IMR-90 (cell line): ENCODE measurements at regions not wholly inside any gene's neighbourhood (a gene's known extent, or its start where the extent isn't known, plus 50 kb on each side); places are given as distances from the start of the nearest gene placed in this dataset.

Experiments
- ATAC-seq: fragments of 200-7000 bp; cut with Tn5 transposase; 2 replicates; pipeline ENCODE4 v1.9.1; 2020; ENCODE audit warnings: low read depth, mild to moderate bottlenecking, moderate library complexity
- BruUV-seq: library from RNA; stranded (reverse); fragments of 400-500 nt; replicated peaks from 2 replicates; lab custom pipeline; 2021; lab: Mats Ljungman, UMichigan
- CTCF ChIA-PET: fragments of 300-600 bp; formaldehyde crosslinking; extraction: SDS; loops from one replicate; lab custom pipeline; 2021; ENCODE audit warnings: antibody characterized with exemption; lab: Yijun Ruan, JAX
- POLR2A ChIA-PET: fragments of 300-600 bp; sonication (Branson Sonifier 250); formaldehyde crosslinking; loops from one replicate; lab custom pipeline; 2022; ENCODE audit warnings: antibody characterized with exemption; ENCODE audit not compliant: unreplicated experiment; lab: Charles Lee
- DNase-seq: peaks from one replicate; pipeline ENCODE4 v3.0.0; 2013
- H2AFZ ChIP-seq: replicated peaks from 2 replicates; pipeline ENCODE3; 2013; ENCODE audit warnings: low read length, mild to moderate bottlenecking; ENCODE audit not compliant: poor library complexity
- H2AK5ac ChIP-seq: 2 replicates; pipeline ENCODE4 v1.6.1; 2013; ENCODE audit warnings: low read depth, low read length, inconsistent platforms
- H2AK9ac ChIP-seq: replicated peaks from 2 replicates; pipeline ENCODE3; 2013; ENCODE audit warnings: mild to moderate bottlenecking, low read depth, low read length, moderate library complexity; ENCODE audit not compliant: poor library complexity
- H2BK120ac ChIP-seq: 2 replicates; pipeline ENCODE4 v1.6.1; 2013; ENCODE audit warnings: low read depth, low read length, inconsistent platforms
- H2BK15ac ChIP-seq: 3 replicates; pipeline ENCODE4 v1.6.1; 2013; ENCODE audit warnings: low read depth, low read length, inconsistent platforms
- H2BK20ac ChIP-seq: 2 replicates; pipeline ENCODE4 v1.6.1; 2013; ENCODE audit warnings: low read depth, mild to moderate bottlenecking, inconsistent platforms, low read length, moderate library complexity
- H2BK5ac ChIP-seq: 2 replicates; pipeline ENCODE4 v1.6.1; 2013; ENCODE audit warnings: mild to moderate bottlenecking, low read depth, low read length, inconsistent platforms; ENCODE audit not compliant: poor library complexity, severe bottlenecking
- H3K14ac ChIP-seq: replicated peaks from 2 replicates; pipeline ENCODE4 v1.6.1; 2013; ENCODE audit warnings: low read depth, low read length, inconsistent platforms
- H3K18ac ChIP-seq: 2 replicates; pipeline ENCODE4 v1.6.1; 2013; ENCODE audit warnings: low read depth, low read length, control low read depth
- H3K23ac ChIP-seq: 2 replicates; pipeline ENCODE4 v1.6.1; 2013; ENCODE audit warnings: low read depth, low read length, inconsistent platforms
- H3K27ac ChIP-seq: 2 replicates; pipeline ENCODE4 v1.5.1; 2013; ENCODE audit warnings: mild to moderate bottlenecking, control low read depth, low read length; ENCODE audit not compliant: insufficient read depth
- H3K27me3 ChIP-seq: 2 replicates; pipeline ENCODE4 v1.6.1; 2013; ENCODE audit warnings: low read length; ENCODE audit not compliant: control insufficient read depth, insufficient read depth
- H3K36me3 ChIP-seq: 2 replicates; pipeline ENCODE4 v1.6.1; 2013; ENCODE audit warnings: low read length, mixed read lengths; ENCODE audit not compliant: control insufficient read depth, insufficient read depth
- H3K4ac ChIP-seq: 2 replicates; pipeline ENCODE4 v1.6.1; 2013; ENCODE audit warnings: low read depth, low read length, inconsistent platforms
- H3K4me1 ChIP-seq: 2 replicates; pipeline ENCODE4 v1.6.1; 2013; ENCODE audit warnings: low read length, mixed read lengths; ENCODE audit not compliant: control insufficient read depth, insufficient read depth
- H3K4me2 ChIP-seq: 2 replicates; pipeline ENCODE4 v1.6.1; 2013; ENCODE audit warnings: low read depth, mild to moderate bottlenecking, control low read depth, low read length, moderate library complexity
- H3K4me3 ChIP-seq: 2 replicates; pipeline ENCODE4 v1.5.1; 2013; ENCODE audit warnings: low read depth, mild to moderate bottlenecking, control low read depth, low read length, moderate library complexity; ENCODE audit not compliant: insufficient read depth
- H3K56ac ChIP-seq: 2 replicates; pipeline ENCODE4 v1.6.1; 2013; ENCODE audit warnings: low read length, inconsistent platforms; ENCODE audit not compliant: insufficient read depth; ENCODE audit errors: extremely low read depth
- H3K79me1 ChIP-seq, 2 experiments: 2 replicates each; pipeline ENCODE4 v1.6.1; 2013; ENCODE audit warnings: low read length in 2 of 2, inconsistent platforms in 1 of 2, low read depth in 1 of 2
- H3K9ac ChIP-seq: 2 replicates; pipeline ENCODE4 v1.6.1; 2013; ENCODE audit warnings: low read depth, low read length, control low read depth
- H3K9me1 ChIP-seq: 2 replicates; pipeline ENCODE4 v1.6.1; 2013; ENCODE audit warnings: low read length, inconsistent platforms; ENCODE audit not compliant: insufficient read depth
- H3K9me3 ChIP-seq: 2 replicates; pipeline ENCODE4 v1.6.1; 2013; ENCODE audit warnings: low read length; ENCODE audit not compliant: control insufficient read depth, insufficient read depth
- H4K20me1 ChIP-seq: 2 replicates; pipeline ENCODE4 v1.6.1; 2013; ENCODE audit warnings: low read length, inconsistent platforms; ENCODE audit not compliant: insufficient read depth
- H4K5ac ChIP-seq: 2 replicates; pipeline ENCODE4 v1.6.1; 2013; ENCODE audit warnings: mild to moderate bottlenecking, low read depth, low read length, control low read depth
- H4K8ac ChIP-seq, 2 experiments: 2 replicates each; pipeline ENCODE4 v1.6.1; 2013; ENCODE audit warnings: low read depth in 2 of 2, low read length in 2 of 2, control low read depth in 1 of 2, inconsistent platforms in 1 of 2
- H4K91ac ChIP-seq: 2 replicates; pipeline ENCODE4 v1.6.1; 2013; ENCODE audit warnings: low read depth, low read length, inconsistent platforms; ENCODE audit not compliant: insufficient read depth
- BHLHE40 ChIP-seq: fragments of 150-350 bp; IDR thresholded peaks from 2 replicates; pipeline ENCODE4 v1.6.1; 2016; ENCODE audit warnings: mild to moderate bottlenecking, low read depth, low read length
- CEBPB ChIP-seq: IDR thresholded peaks from 2 replicates; pipeline ENCODE4 v1.6.1; 2012; ENCODE audit warnings: low read depth, low read length, improper control_type of control experiment
- CHD1 ChIP-seq: IDR thresholded peaks from 2 replicates; pipeline ENCODE4 v1.6.1; 2012; ENCODE audit warnings: low read depth, low read length, improper control_type of control experiment
- FOS ChIP-seq: fragments of 150-350 bp; IDR thresholded peaks from 2 replicates; pipeline ENCODE4 v1.6.1; 2016; ENCODE audit warnings: low read depth, low read length
- MAFK ChIP-seq: IDR thresholded peaks from 2 replicates; pipeline ENCODE4 v1.6.1; 2012; ENCODE audit warnings: low read depth, low read length, improper control_type of control experiment
- MAZ ChIP-seq: IDR thresholded peaks from 2 replicates; pipeline ENCODE4 v1.6.1; 2012; ENCODE audit warnings: low read depth, mild to moderate bottlenecking, low read length, improper control_type of control experiment, moderate library complexity, borderline replicate concordance
- MXI1 ChIP-seq: IDR thresholded peaks from 2 replicates; pipeline ENCODE4 v1.6.1; 2012; ENCODE audit warnings: low read depth, mild to moderate bottlenecking, low read length, moderate library complexity, borderline replicate concordance
- NFE2L2 ChIP-seq: fragments of 150-350 bp; IDR thresholded peaks from 2 replicates; pipeline ENCODE4 v1.6.1; 2016; ENCODE audit warnings: low read depth, mild to moderate bottlenecking, low read length
- POLR2A ChIP-seq: IDR thresholded peaks from 2 replicates; pipeline ENCODE4 v1.6.1; 2012; ENCODE audit warnings: mild to moderate bottlenecking, low read depth, low read length
- RAD21 ChIP-seq: IDR thresholded peaks from 2 replicates; pipeline ENCODE4 v1.6.1; 2012; ENCODE audit warnings: low read length, improper control_type of control experiment
- RCOR1 ChIP-seq: IDR thresholded peaks from 2 replicates; pipeline ENCODE4 v1.6.1; 2012; ENCODE audit warnings: mild to moderate bottlenecking, low read length, improper control_type of control experiment; ENCODE audit not compliant: insufficient replicate concordance
- RFX5 ChIP-seq: IDR thresholded peaks from 2 replicates; pipeline ENCODE4 v1.8.0; 2012; ENCODE audit warnings: low read depth, mild to moderate bottlenecking, low read length, moderate library complexity
- SMC3 ChIP-seq: fragments of 150-350 bp; IDR thresholded peaks from 2 replicates; pipeline ENCODE4 v1.6.1; 2016; ENCODE audit warnings: low read depth, mild to moderate bottlenecking, antibody characterized with exemption, low read length, moderate library complexity
- WGBS, 2 experiments: methylation state at CpG; one replicate each; pipeline versions ENCODE4 v1.1.5 to v1.1.7; 2013; ENCODE audit warnings: missing lambda C conversion rate in 2 of 2; ENCODE audit not compliant: insufficient read length in 1 of 2; ENCODE audit errors: extremely low coverage in 2 of 2; 5-methylcytosine and 5-hydroxymethylcytosine counted together
- dilution Hi-C: fragments of 300-500 bp; cut with HindIII; formaldehyde crosslinking; loops from one replicate; pipeline ENCODE4 v1.14.3; 2018; ENCODE audit warnings: low sequenced_read_pairs; ENCODE audit not compliant: unreplicated experiment
- in situ Hi-C: fragments of 300-500 bp; cut with MboI; formaldehyde crosslinking; loops from 3 replicates; pipeline ENCODE4 v1.14.3; 2019; ENCODE audit warnings: low sequenced_read_pairs, inconsistent platforms, mixed read lengths
- intact Hi-C: fragments of 100-400 bp; cut with micrococcal nuclease; formaldehyde crosslinking; loops from 2 replicates; pipeline ENCODE4 v1.10.0; 2022
- TF ChIP-seq, protein P1 (sequence below): fragments of 150-350 bp; IDR thresholded peaks from 2 replicates; pipeline ENCODE4 v1.6.1; 2016; ENCODE audit warnings: low read depth, mild to moderate bottlenecking, low read length, moderate library complexity, borderline replicate concordance
- TF ChIP-seq, protein P2 (sequence below): conservative IDR thresholded peaks from 2 replicates; pipeline ENCODE4 v1.5.1; 2012; ENCODE audit warnings: mild to moderate bottlenecking, low read depth, low read length, improper control_type of control experiment
- TF ChIP-seq, protein P3 (sequence below): fragments of 150-350 bp; IDR thresholded peaks from 2 replicates; pipeline ENCODE4 v1.6.1; 2017; ENCODE audit warnings: mild to moderate bottlenecking, antibody characterized with exemption, low read length, low read depth

DNA sequence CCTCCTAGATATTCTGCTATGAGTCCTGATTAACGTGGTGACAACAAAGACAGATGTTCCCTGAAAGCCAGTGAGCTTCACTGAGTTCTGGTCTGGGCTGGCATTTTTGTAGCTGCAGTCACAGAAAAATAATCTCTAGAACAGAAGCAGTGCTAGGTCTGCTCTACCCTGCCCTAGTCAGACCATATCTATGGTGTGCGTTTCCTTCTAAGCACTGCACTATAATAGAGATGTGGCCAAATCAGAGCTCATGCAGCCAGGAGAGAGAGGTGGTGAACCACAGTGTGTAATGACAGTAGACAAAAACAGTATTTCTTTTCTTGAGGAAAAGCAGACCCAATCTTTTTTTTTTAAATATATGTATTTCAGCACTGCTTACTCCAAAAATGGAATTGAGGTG, 76.3 kb downstream of the CMAS start:
- H2BK15ac ChIP-seq = no peak overlapping the region
- no peak overlapping the region for H3K9ac ChIP-seq
- no peak overlapping the region for H3K4me2 ChIP-seq
- no peak overlapping the region for H4K5ac ChIP-seq
- peaks cover 2% of the 10 kb centered on the region; the same call in 1 of the 2 replicates for H3K27me3 ChIP-seq
- H3K36me3 ChIP-seq = no peaks in the 10 kb centered on the region
- WGBS, 2 experiments = no CpG with 5 or more reads among the region's 2 CpGs
- no peaks in the 10 kb centered on the region for H4K20me1 ChIP-seq
- intact Hi-C loops = no loop called here
- DNase-seq = no peak
- H3K56ac ChIP-seq = no peak overlapping the region
- no peaks in the 10 kb centered on the region for H3K79me1 ChIP-seq
- H2BK120ac ChIP-seq = no peak overlapping the region
- no peak overlapping the region for H3K4me3 ChIP-seq
- H2AK5ac ChIP-seq = no peak overlapping the region
- no peak overlapping the region for H4K8ac ChIP-seq
- H2AK9ac ChIP-seq = no peak overlapping the region
- H3K4me1 ChIP-seq = no peaks in the 10 kb centered on the region
- H2BK5ac ChIP-seq = no peak overlapping the region
- no peaks in the 10 kb centered on the region for H3K9me1 ChIP-seq
- H4K91ac ChIP-seq = no peak overlapping the region
- no peak overlapping the region for H2BK20ac ChIP-seq
- peak; percentile 44; the same call in 1 of the 2 replicates for ATAC-seq
- no peak overlapping the region for H3K18ac ChIP-seq
- H3K9me3 ChIP-seq = no peaks in the 10 kb centered on the region
- BruUV-seq = no TSS peak
- in situ Hi-C loops = no loop called here
- CTCF ChIA-PET = no interaction called here
- no peak for TF ChIP-seq RCOR1
- TF ChIP-seq RAD21 = no peak
- no peak for TF ChIP-seq CEBPB
- no peak for TF ChIP-seq NFE2L2
- no peak for TF ChIP-seq MAFK
- no peak for TF ChIP-seq FOS
- TF ChIP-seq, protein P1, sequence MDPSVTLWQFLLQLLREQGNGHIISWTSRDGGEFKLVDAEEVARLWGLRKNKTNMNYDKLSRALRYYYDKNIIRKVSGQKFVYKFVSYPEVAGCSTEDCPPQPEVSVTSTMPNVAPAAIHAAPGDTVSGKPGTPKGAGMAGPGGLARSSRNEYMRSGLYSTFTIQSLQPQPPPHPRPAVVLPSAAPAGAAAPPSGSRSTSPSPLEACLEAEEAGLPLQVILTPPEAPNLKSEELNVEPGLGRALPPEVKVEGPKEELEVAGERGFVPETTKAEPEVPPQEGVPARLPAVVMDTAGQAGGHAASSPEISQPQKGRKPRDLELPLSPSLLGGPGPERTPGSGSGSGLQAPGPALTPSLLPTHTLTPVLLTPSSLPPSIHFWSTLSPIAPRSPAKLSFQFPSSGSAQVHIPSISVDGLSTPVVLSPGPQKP = no peak
- TF ChIP-seq RFX5 = no peak
- no peak for TF ChIP-seq CHD1
- TF ChIP-seq MXI1 = no peak
- TF ChIP-seq, protein P2, sequence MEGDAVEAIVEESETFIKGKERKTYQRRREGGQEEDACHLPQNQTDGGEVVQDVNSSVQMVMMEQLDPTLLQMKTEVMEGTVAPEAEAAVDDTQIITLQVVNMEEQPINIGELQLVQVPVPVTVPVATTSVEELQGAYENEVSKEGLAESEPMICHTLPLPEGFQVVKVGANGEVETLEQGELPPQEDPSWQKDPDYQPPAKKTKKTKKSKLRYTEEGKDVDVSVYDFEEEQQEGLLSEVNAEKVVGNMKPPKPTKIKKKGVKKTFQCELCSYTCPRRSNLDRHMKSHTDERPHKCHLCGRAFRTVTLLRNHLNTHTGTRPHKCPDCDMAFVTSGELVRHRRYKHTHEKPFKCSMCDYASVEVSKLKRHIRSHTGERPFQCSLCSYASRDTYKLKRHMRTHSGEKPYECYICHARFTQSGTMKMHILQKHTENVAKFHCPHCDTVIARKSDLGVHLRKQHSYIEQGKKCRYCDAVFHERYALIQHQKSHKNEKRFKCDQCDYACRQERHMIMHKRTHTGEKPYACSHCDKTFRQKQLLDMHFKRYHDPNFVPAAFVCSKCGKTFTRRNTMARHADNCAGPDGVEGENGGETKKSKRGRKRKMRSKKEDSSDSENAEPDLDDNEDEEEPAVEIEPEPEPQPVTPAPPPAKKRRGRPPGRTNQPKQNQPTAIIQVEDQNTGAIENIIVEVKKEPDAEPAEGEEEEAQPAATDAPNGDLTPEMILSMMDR = no peak
- no peak for TF ChIP-seq POLR2A
- TF ChIP-seq SMC3 = no peak
- TF ChIP-seq MAZ = no peak
- no peak for TF ChIP-seq BHLHE40
- TF ChIP-seq, protein P3, sequence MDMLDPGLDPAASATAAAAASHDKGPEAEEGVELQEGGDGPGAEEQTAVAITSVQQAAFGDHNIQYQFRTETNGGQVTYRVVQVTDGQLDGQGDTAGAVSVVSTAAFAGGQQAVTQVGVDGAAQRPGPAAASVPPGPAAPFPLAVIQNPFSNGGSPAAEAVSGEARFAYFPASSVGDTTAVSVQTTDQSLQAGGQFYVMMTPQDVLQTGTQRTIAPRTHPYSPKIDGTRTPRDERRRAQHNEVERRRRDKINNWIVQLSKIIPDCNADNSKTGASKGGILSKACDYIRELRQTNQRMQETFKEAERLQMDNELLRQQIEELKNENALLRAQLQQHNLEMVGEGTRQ = no peak
- no peak overlapping the region for H3K27ac ChIP-seq
- no peak overlapping the region for H3K4ac ChIP-seq
- POLR2A ChIA-PET = no interaction called here
- H3K23ac ChIP-seq = no peak overlapping the region
- no peak overlapping the region for H2AFZ ChIP-seq
- no peak overlapping the region for H3K14ac ChIP-seq
- dilution Hi-C loops = no loop called here
